ENCODE measurements at regions not wholly inside any gene's neighbourhood (a gene's known extent, or its start where the extent isn't known, plus 50 kb on each side); places are given as distances from the start of the nearest gene placed in this dataset.

DNA sequence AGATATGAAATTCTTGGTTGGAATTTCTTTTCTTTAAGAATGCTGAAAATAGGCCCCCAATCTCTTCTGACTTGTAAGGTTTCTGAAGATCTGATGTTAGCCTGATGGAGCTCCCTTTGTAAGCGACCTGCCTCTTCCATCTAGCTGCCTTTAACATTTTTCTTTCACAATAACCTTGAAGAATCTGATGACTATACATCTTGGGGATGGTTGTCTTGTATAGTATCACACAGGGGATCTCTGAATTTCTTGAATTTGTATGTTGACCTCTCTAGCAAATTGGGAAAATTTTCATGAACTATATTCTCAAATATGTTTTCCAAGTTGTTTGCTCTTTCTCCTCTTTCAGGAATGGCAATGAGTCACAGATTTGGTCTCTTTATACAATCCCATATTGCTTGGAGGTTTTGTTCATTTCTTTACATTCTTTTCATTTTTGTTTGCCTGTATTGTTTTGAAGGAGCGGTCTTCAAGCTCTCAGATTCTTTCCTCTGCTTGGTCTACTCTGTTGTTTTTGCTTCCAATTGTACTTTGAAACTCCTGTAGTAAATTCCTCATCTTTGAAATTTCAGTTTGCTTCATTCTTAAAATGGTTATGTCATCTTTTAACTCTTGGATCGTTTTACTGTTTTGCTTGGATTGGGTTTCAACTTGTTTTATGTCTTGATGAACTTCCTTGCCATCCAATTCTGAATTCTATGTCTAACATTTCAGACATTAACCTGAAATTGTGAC is 245.2 kb upstream of the TARS1 start:
- TF ChIP-seq, protein P1, sequence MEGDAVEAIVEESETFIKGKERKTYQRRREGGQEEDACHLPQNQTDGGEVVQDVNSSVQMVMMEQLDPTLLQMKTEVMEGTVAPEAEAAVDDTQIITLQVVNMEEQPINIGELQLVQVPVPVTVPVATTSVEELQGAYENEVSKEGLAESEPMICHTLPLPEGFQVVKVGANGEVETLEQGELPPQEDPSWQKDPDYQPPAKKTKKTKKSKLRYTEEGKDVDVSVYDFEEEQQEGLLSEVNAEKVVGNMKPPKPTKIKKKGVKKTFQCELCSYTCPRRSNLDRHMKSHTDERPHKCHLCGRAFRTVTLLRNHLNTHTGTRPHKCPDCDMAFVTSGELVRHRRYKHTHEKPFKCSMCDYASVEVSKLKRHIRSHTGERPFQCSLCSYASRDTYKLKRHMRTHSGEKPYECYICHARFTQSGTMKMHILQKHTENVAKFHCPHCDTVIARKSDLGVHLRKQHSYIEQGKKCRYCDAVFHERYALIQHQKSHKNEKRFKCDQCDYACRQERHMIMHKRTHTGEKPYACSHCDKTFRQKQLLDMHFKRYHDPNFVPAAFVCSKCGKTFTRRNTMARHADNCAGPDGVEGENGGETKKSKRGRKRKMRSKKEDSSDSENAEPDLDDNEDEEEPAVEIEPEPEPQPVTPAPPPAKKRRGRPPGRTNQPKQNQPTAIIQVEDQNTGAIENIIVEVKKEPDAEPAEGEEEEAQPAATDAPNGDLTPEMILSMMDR (conservative IDR thresholded peaks at IDR 0.05; ENCODE audit: low read depth, low read length) = no peak
- TF ChIP-seq EZH2phosphoT487 (IDR thresholded peaks at IDR 0.05; ENCODE audit: borderline replicate concordance, low read length) (no peak), EZH2 (IDR thresholded peaks at IDR 0.05; ENCODE audit: low read length, unreplicated experiment) (no peak)

All from PC-3 (cell line).